T-cell (primary cell): ENCODE measurements at regions not wholly inside any gene's neighbourhood (a gene's known extent, or its start where the extent isn't known, plus 50 kb on each side); places are given as distances from the start of the nearest gene placed in this dataset.

Experiments
- ATAC-seq, 4 experiments: fragments of 200-7000 bp in 3 of 4; fragments of 150-1000 bp in 1 of 4; cut with Tn5 transposase; replicated peaks in 1 of 4; 1 replicate in 3 of 4; 2 replicates in 1 of 4; pipeline ENCODE4 v1.10.0; 2021; ENCODE audit warnings: moderate library complexity in 3 of 4, mild to moderate bottlenecking in 2 of 4, moderate number of reproducible peaks in 1 of 4
- CTCF ChIA-PET, 2 donors: fragments of 300-600 bp; sonication (Branson Sonifier 250); formaldehyde crosslinking; loops; one replicate each; lab custom pipeline; 2022; ENCODE audit warnings: antibody characterized with exemption in 2 of 2; lab: Charles Lee
- POLR2A ChIA-PET, 2 donors: fragments of 300-600 bp; sonication (Branson Sonifier 250); formaldehyde crosslinking; loops; one replicate each; lab custom pipeline; 2022; ENCODE audit warnings: antibody characterized with exemption in 2 of 2; lab: Charles Lee
- DNase-seq, 35 experiments: peaks; one replicate each; pipeline versions ENCODE4 v3.0.0 to v3.0.0-alpha.2; 2013 to 2023
- H3K27ac ChIP-seq: one replicate; pipeline ENCODE4 v1.5.1; 2013; ENCODE audit warnings: low read length
- H3K27me3 ChIP-seq, 2 experiments: replicated peaks in 1 of 2; 1 replicate in 1 of 2; 2 replicates in 1 of 2; pipeline versions ENCODE4 v1.6.1 to v1.7.0; 2013; ENCODE audit warnings: low read length in 1 of 2, mixed read lengths in 1 of 2; ENCODE audit not compliant: control insufficient read depth in 2 of 2, insufficient read depth in 2 of 2; ENCODE audit errors: extremely low read depth in 1 of 2
- H3K36me3 ChIP-seq, 2 donors: 1 replicate in 1 of 2; 2 replicates in 1 of 2; pipeline versions ENCODE4 v1.6.1 to v1.7.0; 2013; ENCODE audit warnings: low read length in 1 of 2; ENCODE audit not compliant: control insufficient read depth in 2 of 2, insufficient read depth in 1 of 2; ENCODE audit errors: extremely low read depth in 1 of 2
- H3K4me1 ChIP-seq, 2 experiments: 1 replicate in 1 of 2; 2 replicates in 1 of 2; pipeline versions ENCODE4 v1.6.1 to v1.7.0; 2013; ENCODE audit warnings: low read length in 2 of 2, mixed read lengths in 1 of 2; ENCODE audit not compliant: insufficient read depth in 2 of 2, control insufficient read depth in 1 of 2; ENCODE audit errors: extremely low read depth in 1 of 2
- H3K4me3 ChIP-seq, 2 donors: 1 replicate in 1 of 2; 2 replicates in 1 of 2; pipeline versions ENCODE4 v1.5.1 to v1.7.0; 2013; ENCODE audit warnings: mild to moderate bottlenecking in 2 of 2, low read length in 1 of 2, moderate library complexity in 1 of 2; ENCODE audit not compliant: control insufficient read depth in 1 of 2; ENCODE audit errors: extremely low read depth in 1 of 2
- H3K9me3 ChIP-seq: 2 replicates; pipeline ENCODE4 v1.7.0; 2013
- H3K27ac Mint-ChIP-seq, 2 donors: one replicate each; pipeline ENCODE4 v1.8.0; 2020 to 2021; ENCODE audit warnings: mild to moderate bottlenecking in 2 of 2, mixed read lengths in 2 of 2
- H3K27me3 Mint-ChIP-seq, 2 donors: one replicate each; pipeline ENCODE4 v1.8.0; 2021 to 2022; ENCODE audit warnings: mixed read lengths in 2 of 2
- H3K36me3 Mint-ChIP-seq: one replicate; pipeline ENCODE4 v1.8.0; 2021; ENCODE audit warnings: mixed read lengths
- H3K4me1 Mint-ChIP-seq, 3 donors: one replicate each; pipeline ENCODE4 v1.8.0; 2020 to 2022; ENCODE audit warnings: mixed read lengths in 3 of 3, mild to moderate bottlenecking in 1 of 3
- H3K4me3 Mint-ChIP-seq, 3 donors: one replicate each; pipeline ENCODE4 v1.8.0; 2020 to 2022; ENCODE audit warnings: mild to moderate bottlenecking in 3 of 3, mixed read lengths in 3 of 3, moderate library complexity in 3 of 3
- H3K9me3 Mint-ChIP-seq, 3 donors: one replicate each; pipeline ENCODE4 v1.8.0; 2020 to 2022; ENCODE audit warnings: mixed read lengths in 3 of 3
- WGBS: methylation state at CpG from one replicate; pipeline ENCODE4 v1.1.5; 2013; ENCODE audit warnings: missing lambda C conversion rate; ENCODE audit not compliant: insufficient coverage; 5-methylcytosine and 5-hydroxymethylcytosine counted together

DNA sequence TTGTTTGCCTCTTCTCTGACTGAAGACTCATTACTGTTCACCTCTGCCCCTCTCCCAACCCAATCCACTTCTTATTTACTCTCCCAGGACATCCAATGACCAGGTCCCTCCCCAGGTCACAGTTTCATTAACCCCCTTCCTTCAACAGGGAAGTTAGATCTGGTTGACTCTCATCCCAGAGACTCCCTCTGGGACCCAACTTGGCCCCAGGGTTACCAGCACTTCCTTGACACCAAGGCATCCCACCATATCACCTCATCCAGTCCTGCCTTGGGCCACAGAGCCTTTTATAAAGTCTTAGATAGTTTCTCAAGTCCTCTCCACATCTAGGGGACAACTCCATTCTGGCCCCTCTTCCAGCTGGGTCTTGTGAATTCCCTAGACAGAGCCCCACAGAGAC is 470.6 kb upstream of the TSHZ3 start:
- Mint-ChIP-seq H3K27me3 (peaks cover 0 to 4% of the 10 kb centered on the region in 2 donors), H3K27ac (no peak overlapping the region), H3K4me3 (no peak overlapping the region), H3K9me3 (no peaks in the 10 kb centered on the region), H3K4me1 (no peaks in the 10 kb centered on the region), H3K36me3 (no peaks in the 10 kb centered on the region)
- H3K27me3 ChIP-seq: no peaks in the 10 kb centered on the region
- H3K9me3 ChIP-seq: no peaks in the 10 kb centered on the region
- ChIA-PET POLR2A (no interaction called here), CTCF (no interaction called here)
- no peak overlapping the region for H3K27ac ChIP-seq
- no peak overlapping the region for H3K4me3 ChIP-seq
- H3K36me3 ChIP-seq: no peaks in the 10 kb centered on the region
- DNase-seq (no peak), ATAC-seq (no peak)
- H3K4me1 ChIP-seq: no peaks in the 10 kb centered on the region

DNA sequence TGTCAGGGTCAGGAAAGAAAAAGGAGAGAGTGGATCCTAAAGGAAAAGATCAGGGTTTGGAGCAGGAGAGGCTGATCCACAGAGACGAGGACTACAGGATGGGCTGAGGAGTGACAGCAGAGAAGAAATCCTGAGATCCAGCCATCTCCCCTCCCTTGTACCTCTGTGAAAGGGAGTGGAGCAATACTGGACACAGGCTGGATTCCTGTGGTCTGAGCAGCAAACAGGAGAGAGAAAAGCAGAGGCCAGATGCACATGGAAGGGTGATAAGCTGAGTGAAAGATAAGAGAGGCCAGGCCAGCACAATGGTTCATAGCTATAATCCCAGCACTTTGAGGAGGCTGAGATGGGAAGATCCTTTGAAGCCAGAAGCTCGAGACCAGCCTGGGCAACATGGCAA is 472.1 kb upstream of the TSHZ3 start:
- H3K36me3 ChIP-seq: no peaks in the 10 kb centered on the region
- Mint-ChIP-seq H3K36me3 (no peaks in the 10 kb centered on the region), H3K4me1 (no peaks in the 10 kb centered on the region), H3K27ac (no peak overlapping the region), H3K4me3 (no peak overlapping the region), H3K9me3 (peaks cover 0 to 8% (median 5%) of the 10 kb centered on the region in 3 donors), H3K27me3 (peaks cover 0 to 4% of the 10 kb centered on the region in 2 donors)
- H3K4me3 ChIP-seq: no peak overlapping the region
- no peaks in the 10 kb centered on the region for H3K27me3 ChIP-seq
- POLR2A ChIA-PET: interaction anchor here in 1 of 2 donors (0.6 kb wide), 1 partner anchor 76 kb away, joined by 3 read pairs; no protein-coding TSS in a partner anchor
- WGBS: 38% methylated on average over 1 of the region's 2 CpGs
- DNase-seq (no peak), ATAC-seq (no peak)
- CTCF ChIA-PET: no interaction called here
- no peak overlapping the region for H3K27ac ChIP-seq
- no peaks in the 10 kb centered on the region for H3K4me1 ChIP-seq
- no peaks in the 10 kb centered on the region for H3K9me3 ChIP-seq

- Mint-ChIP-seq H3K27me3 (peaks cover 2 to 4% of the 10 kb centered on the region in 2 donors), H3K36me3 (no peaks in the 10 kb centered on the region), H3K9me3 (peaks cover 0 to 9% (median 5%) of the 10 kb centered on the region in 3 donors), H3K4me1 (no peaks in the 10 kb centered on the region), H3K4me3 (no peak overlapping the region), H3K27ac (no peak overlapping the region)
- ChIA-PET POLR2A (no interaction called here), CTCF (no interaction called here)
- no peaks in the 10 kb centered on the region for H3K27me3 ChIP-seq
- no peak overlapping the region for H3K4me3 ChIP-seq
- DNase-seq (no peak), ATAC-seq (no peak)
- no peaks in the 10 kb centered on the region for H3K36me3 ChIP-seq
- H3K4me1 ChIP-seq: no peaks in the 10 kb centered on the region
- no peaks in the 10 kb centered on the region for H3K9me3 ChIP-seq
- 75% methylated on average over 6 of the region's 7 CpGs for WGBS
- no peak overlapping the region for H3K27ac ChIP-seq
Observed at GRCh38 chr19:31825134-31826094, 476.2 kb upstream of the TSHZ3 start.

- ChIA-PET CTCF (no interaction called here), POLR2A (no interaction called here)
- Mint-ChIP-seq H3K4me1 (no peaks in the 10 kb centered on the region), H3K27me3 (peaks cover under 1 to 2% of the 10 kb centered on the region in 2 donors), H3K36me3 (no peaks in the 10 kb centered on the region), H3K9me3 (peaks cover 0 to 13% (median 5%) of the 10 kb centered on the region in 3 donors), H3K27ac (no peak overlapping the region), H3K4me3 (no peak overlapping the region)
- Histone ChIP-seq H3K27ac (no peak overlapping the region), H3K36me3 (no peaks in the 10 kb centered on the region), H3K27me3 (no peaks in the 10 kb centered on the region), H3K9me3 (no peaks in the 10 kb centered on the region), H3K4me1 (no peaks in the 10 kb centered on the region), H3K4me3 (no peak overlapping the region)
- DNase-seq: no peak
- WGBS: no CpG with 5 or more reads among the region's 4 CpGs
- no peak for ATAC-seq
Observed at GRCh38 chr19:31826325-31826724, 477.1 kb upstream of the TSHZ3 start.

DNA sequence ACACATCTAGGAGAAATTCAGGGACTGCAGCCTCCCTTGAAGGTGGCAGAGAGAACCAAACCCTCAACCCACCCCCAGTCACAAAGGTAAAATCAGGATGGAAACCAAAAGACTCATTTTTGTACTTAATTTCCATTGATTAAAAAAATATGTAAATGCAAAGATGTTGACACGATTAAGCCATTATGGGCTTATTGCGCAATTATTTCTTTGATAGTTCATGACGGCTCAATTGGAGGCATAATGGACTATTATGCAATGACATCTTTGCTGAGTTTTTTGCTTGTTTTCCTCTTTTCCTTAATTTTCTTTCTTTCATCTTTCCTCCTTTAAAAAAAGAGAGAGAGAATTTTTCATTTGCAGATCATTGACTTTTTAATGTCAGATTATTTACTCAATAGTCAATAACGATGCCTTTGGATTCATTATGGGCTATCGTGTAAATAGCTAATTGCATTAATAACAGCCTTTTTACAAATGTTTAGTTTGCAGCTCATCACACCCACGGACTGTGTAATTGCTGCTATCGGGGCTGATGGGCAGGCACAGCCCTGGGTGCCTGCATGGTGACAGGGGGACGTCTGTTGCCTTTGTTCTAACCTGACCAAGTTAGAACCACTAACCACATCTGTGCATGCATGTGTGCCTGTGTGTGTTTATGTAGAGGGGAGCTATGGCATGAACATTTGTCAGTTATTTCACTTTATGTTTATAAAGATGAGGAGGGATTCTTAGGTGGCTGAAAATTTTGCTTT is 482.4 kb upstream of the TSHZ3 start:
- ChIA-PET CTCF (no interaction called here), POLR2A (no interaction called here)
- no peak overlapping the region for H3K4me3 Mint-ChIP-seq

GRCh38 chr19:31832176-31832548 is 482.9 kb upstream of the TSHZ3 start:
- WGBS: 83% methylated on average over 4 of the region's 5 CpGs
- Histone ChIP-seq H3K4me3 (no peak overlapping the region), H3K9me3 (no peaks in the 10 kb centered on the region), H3K4me1 (no peaks in the 10 kb centered on the region), H3K27ac (no peak overlapping the region), H3K36me3 (no peaks in the 10 kb centered on the region), H3K27me3 (no peaks in the 10 kb centered on the region)
- ChIA-PET POLR2A (no interaction called here), CTCF (no interaction called here)
- Mint-ChIP-seq H3K4me1 (no peaks in the 10 kb centered on the region), H3K36me3 (no peaks in the 10 kb centered on the region), H3K4me3 (no peak overlapping the region), H3K27me3 (peaks cover 0 to 3% of the 10 kb centered on the region in 2 donors), H3K9me3 (peaks cover 11 to 22% (median 19%) of the 10 kb centered on the region in 3 donors), H3K27ac (no peak overlapping the region)
- no peak for ATAC-seq
- DNase-seq: no peak

More for the DNA sequence above, 482.4 kb upstream of the TSHZ3 start:
- H3K36me3 Mint-ChIP-seq: no peaks in the 10 kb centered on the region
- ATAC-seq: no peak
- no peak overlapping the region for H3K27ac Mint-ChIP-seq
- Histone ChIP-seq H3K4me1 (no peaks in the 10 kb centered on the region), H3K36me3 (no peaks in the 10 kb centered on the region), H3K27ac (no peak overlapping the region), H3K27me3 (no peaks in the 10 kb centered on the region), H3K9me3 (no peaks in the 10 kb centered on the region), H3K4me3 (no peak overlapping the region)
- no CpG with 5 or more reads among the region's 8 CpGs for WGBS
- DNase-seq: no peak
- H3K9me3 Mint-ChIP-seq: peaks cover 11 to 22% (median 19%) of the 10 kb centered on the region in 3 donors
- H3K27me3 Mint-ChIP-seq: peaks cover 0 to 3% of the 10 kb centered on the region in 2 donors
- no peaks in the 10 kb centered on the region for H3K4me1 Mint-ChIP-seq
